GM18508 (cell line): ENCODE measurements at regions not wholly inside any gene's neighbourhood (a gene's known extent, or its start where the extent isn't known, plus 50 kb on each side); places are given as distances from the start of the nearest gene placed in this dataset.
"Not testable (repeated sequence)": the region's sequence is repeated elsewhere in the genome, so short reads cannot be mapped to it uniquely, and the experiment has no call there.

Experiments used
- ATAC-seq: cut with Tn5 transposase; IDR thresholded peaks from one replicate; pipeline ENCODE4 v1.9.1; 2021; ENCODE audit warnings: moderate number of reproducible peaks; ENCODE audit not compliant: insufficient read depth, unreplicated experiment

DNA sequence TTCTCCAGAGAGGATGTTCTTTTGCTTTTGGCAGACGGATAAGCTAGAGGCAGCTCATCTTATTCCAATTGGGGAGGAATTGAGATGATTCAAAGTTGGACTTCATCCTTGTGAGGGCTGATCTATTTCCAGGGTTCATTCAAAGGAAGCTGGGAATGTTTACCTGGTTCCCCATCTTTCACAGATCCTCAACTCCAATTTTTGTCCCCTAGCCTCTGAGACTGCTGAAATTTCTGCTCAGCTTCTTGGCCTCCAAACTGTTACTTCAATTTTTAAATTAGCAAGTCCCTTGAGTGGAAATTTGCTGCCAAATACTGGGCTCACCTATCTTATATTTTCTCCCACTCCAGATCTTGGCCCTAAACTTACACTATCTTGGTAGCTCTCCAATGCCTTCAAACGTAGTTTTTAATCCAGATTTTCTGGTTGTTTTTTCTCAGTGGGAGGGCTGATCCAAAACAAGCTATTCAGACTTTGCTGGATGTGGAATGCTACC lies 93.9 kb upstream of the NEK6 start:
- ATAC-seq: no peak

DNA sequence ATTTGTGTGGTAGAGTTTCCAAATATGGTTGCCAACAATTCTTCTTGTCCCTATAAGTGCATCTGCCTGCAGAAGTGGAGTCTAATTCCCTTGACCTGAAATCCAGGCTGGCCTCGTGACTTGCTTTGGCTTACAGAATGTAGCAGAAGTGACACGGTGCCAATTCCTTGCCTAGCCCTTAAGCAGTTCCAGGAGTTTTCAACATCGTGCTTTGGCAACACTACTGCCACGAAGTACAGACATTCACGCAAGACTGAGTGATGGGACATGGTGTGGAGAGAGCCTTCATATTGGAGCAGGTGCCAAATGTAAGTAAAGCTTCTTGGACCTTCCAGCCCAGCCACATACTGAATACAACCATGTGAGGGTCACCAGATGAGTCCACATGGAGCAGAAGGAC lies 92.9 kb upstream of the NEK6 start:
- ATAC-seq: no peak

GRCh38 chr9:124174433-124174832 lies 83.3 kb upstream of the NEK6 start:
- ATAC-seq: no peak

DNA sequence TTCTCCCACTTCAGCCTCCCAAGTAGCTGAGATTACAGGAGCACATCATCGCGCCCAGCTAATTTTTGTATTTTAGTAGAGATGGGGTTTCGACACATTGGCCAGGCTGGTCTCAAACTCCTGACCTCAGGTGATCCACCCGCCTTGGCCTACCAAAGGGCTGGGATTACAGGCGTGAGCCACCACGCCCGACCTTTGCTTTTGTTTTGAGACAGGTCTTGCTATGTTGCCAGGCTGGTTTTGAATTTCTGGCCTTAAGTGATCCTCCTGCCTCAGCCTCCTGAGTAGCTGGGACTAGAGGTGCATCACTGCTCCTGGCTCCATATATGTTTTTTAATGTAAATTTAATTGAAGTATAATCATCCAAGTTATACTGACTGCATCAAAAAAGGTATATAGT lies 80.2 kb upstream of the NEK6 start:
- ATAC-seq: not testable (repeated sequence)

GRCh38 chr9:124179196-124180071 lies 78.3 kb upstream of the NEK6 start:
- ATAC-seq: no peak

GRCh38 chr9:124180557-124180956 lies 77.2 kb upstream of the NEK6 start:
- ATAC-seq: no peak

GRCh38 chr9:124182741-124183140 lies 75.0 kb upstream of the NEK6 start:
- no peak for ATAC-seq

GRCh38 chr9:124183772-124184171 lies 74.0 kb upstream of the NEK6 start:
- no peak for ATAC-seq

- ATAC-seq: no peak
Measured at GRCh38 chr9:124185413-124185812, 72.3 kb upstream of the NEK6 start.

- ATAC-seq: no peak
Measured at GRCh38 chr9:124187311-124187710, 70.4 kb upstream of the NEK6 start.

GRCh38 chr9:124188331-124189110 lies 69.2 kb upstream of the NEK6 start:
- no peak for ATAC-seq

DNA sequence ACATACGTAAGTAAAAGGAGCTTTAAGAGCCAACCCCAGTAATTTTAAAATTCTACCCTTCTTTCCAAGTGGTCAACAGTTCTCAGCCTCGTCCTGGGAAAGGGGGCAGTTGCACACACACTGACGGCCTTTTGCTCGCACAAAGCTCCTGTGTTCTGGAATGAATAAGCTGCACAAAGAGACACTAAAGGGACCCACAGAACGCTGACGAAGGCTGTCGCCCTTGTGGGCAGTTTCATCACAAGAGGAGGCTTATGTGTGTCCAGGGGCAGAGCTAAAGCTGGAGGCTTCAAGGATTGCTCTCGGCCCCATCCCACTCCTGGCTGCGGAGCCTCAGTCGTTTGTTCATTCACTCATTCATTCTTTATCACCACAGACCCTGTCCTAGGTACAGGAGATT lies 67.0 kb upstream of the NEK6 start:
- no peak for ATAC-seq

DNA sequence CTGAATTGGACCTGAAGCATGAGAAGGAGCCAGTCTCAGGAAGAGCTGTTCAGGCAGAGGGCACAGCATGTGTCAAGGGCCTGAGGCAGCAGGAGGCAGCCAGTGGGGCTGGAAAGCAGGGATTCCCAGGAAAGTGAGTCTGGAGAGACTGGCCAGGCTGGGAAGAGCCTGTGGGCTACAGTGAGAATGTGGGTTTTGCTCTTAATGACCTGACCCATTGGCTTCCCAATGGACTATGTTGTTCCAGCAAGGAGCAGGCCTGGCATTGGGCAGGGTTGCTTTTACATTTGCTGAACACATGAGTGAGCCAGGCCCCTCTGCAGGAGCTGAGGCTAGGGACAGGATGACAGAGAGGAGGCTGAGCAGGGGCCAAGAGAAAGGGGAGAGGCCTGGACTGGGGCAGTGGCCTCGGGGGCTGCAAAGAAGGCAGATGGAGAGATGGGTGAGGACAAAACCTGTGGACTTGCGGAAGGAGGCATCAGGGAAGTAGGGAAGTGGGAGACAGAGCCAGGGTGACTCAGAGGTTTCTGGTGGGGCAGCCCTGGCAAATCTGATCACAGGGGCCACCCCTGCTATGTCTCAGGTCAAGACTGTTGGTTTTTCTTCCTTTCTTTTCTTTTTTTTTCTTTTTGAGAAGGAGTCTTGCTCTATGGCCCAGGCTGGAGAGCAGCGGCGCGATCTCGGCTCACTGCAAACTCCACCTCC lies 65.9 kb upstream of the NEK6 start:
- ATAC-seq: no peak

GRCh38 chr9:124196814-124197176 lies 61.0 kb upstream of the NEK6 start:
- ATAC-seq: no peak

- peak; percentile 37 for ATAC-seq
Measured at GRCh38 chr9:124197177-124198095, 60.3 kb upstream of the NEK6 start.

DNA sequence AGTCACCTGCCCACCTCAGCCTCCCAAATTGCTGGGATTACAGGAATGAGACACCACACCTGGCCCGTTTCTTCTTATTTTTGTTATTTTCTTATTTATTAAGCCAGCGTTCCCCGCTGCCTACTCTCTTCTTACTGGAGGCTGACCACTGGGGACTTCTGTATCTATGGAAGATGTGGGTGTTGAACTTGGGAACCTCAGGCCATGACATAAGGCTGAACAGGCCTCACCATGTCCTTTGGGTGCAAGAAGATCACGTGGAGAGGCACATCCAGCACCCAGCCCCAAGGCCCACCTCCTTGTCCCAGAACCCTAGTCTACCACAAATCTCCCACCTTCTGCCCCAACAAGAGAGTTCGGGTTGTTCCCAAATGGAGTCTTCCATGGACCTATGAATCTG lies 59.4 kb upstream of the NEK6 start:
- ATAC-seq: no peak

- no peak for ATAC-seq
Measured at GRCh38 chr9:124198948-124199347, 58.8 kb upstream of the NEK6 start.

- no peak for ATAC-seq
Measured at GRCh38 chr9:124199474-124199873, 58.3 kb upstream of the NEK6 start.

DNA sequence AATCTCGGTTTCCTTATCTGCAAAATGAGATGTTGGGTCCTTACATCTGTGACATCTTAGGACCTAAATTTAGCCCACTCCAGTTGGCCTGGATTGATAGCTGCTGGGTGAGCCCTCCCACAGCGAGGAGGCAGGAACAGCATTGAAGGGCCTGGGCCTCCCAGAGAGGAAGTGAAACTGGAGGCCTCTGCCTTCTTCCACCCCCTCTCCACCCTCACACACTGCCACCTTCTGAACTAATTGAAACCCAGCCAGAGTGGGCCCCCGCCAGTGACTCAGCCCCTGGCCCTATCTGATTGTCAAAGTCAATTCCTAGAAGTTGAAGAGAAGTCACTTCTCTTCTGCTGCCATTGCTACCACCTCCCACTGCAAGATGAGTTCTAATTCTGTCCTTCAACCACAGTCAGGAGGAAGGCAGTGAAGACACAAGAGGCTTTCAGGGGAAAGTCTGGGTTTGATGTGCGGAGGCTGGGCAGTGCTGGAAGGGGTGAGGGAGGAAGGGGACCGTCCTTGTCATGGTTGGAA lies 55.2 kb upstream of the NEK6 start:
- peak; percentile 59 for ATAC-seq
